DOHH2 (cell line): ENCODE measurements at regions not wholly inside any gene's neighbourhood (a gene's known extent, or its start where the extent isn't known, plus 50 kb on each side); places are given as distances from the start of the nearest gene placed in this dataset.

ENCODE experiments used
- CTCF ChIP-seq: fragments of 200-600 bp; sonication (generic); IDR thresholded peaks from one replicate; pipeline ENCODE4 v1.5.1; 2014; ENCODE audit warnings: antibody characterized with exemption, mild to moderate bottlenecking, low read depth, low read length; ENCODE audit not compliant: poor library complexity, severe bottlenecking
- EZH2phosphoT487 ChIP-seq: fragments of 200-600 bp; sonication (generic); IDR thresholded peaks from 2 replicates; pipeline ENCODE4 v1.6.1; 2017; ENCODE audit warnings: borderline replicate concordance, mild to moderate bottlenecking, antibody characterized with exemption, low read length, moderate library complexity, mixed read lengths

- TF ChIP-seq CTCF = no peak
- TF ChIP-seq EZH2phosphoT487 = no peak
Observed at GRCh38 chr17:13862346-13862745, 207.0 kb upstream of the COX10 start.
